Activated T-helper 1 cell treated with anti-CD3 and anti-CD28 coated beads, Interleukin-12 subunit alpha, Interleukin-12 subunit beta, Interleukin-2, Interleukin-4 antibody, amounts not matched to agents 30 ng/mL and 10 ng/mL and 1 ng/mL, durations not matched to agents 14 hours and 24 hours and 36 hours (primary cell): ENCODE measurements at regions not wholly inside any gene's neighbourhood (a gene's known extent, or its start where the extent isn't known, plus 50 kb on each side); places are given as distances from the start of the nearest gene placed in this dataset.
"Not testable (repeated sequence)": the region's sequence is repeated elsewhere in the genome, so short reads cannot be mapped to it uniquely, and the experiment has no call there.

Experiments
- DNase-seq: peaks from one replicate; pipeline ENCODE4 v3.0.0; 2021; ENCODE audit warnings: low spot score
- H3K27ac Mint-ChIP-seq: one replicate; pipeline ENCODE4 v1.8.0; 2021; ENCODE audit warnings: mild to moderate bottlenecking, mixed read lengths
- H3K27me3 Mint-ChIP-seq: one replicate; pipeline ENCODE4 v1.8.0; 2022; ENCODE audit warnings: mild to moderate bottlenecking, moderate library complexity, mixed read lengths; ENCODE audit not compliant: insufficient read depth
- H3K36me3 Mint-ChIP-seq: one replicate; pipeline ENCODE4 v1.8.0; 2021; ENCODE audit warnings: low read depth, mixed read lengths
- H3K4me1 Mint-ChIP-seq: one replicate; pipeline ENCODE4 v1.8.0; 2021; ENCODE audit warnings: low read depth, mixed read lengths
- H3K4me3 Mint-ChIP-seq: one replicate; pipeline ENCODE4 v1.8.0; 2021; ENCODE audit warnings: mild to moderate bottlenecking, moderate library complexity, mixed read lengths
- H3K9me3 Mint-ChIP-seq: one replicate; pipeline ENCODE4 v1.8.0; 2021; ENCODE audit warnings: mixed read lengths
- intact Hi-C: fragments of 100-400 bp; cut with micrococcal nuclease; formaldehyde crosslinking; loops from one replicate; pipeline ENCODE4 v1.15.1; 2024

DNA sequence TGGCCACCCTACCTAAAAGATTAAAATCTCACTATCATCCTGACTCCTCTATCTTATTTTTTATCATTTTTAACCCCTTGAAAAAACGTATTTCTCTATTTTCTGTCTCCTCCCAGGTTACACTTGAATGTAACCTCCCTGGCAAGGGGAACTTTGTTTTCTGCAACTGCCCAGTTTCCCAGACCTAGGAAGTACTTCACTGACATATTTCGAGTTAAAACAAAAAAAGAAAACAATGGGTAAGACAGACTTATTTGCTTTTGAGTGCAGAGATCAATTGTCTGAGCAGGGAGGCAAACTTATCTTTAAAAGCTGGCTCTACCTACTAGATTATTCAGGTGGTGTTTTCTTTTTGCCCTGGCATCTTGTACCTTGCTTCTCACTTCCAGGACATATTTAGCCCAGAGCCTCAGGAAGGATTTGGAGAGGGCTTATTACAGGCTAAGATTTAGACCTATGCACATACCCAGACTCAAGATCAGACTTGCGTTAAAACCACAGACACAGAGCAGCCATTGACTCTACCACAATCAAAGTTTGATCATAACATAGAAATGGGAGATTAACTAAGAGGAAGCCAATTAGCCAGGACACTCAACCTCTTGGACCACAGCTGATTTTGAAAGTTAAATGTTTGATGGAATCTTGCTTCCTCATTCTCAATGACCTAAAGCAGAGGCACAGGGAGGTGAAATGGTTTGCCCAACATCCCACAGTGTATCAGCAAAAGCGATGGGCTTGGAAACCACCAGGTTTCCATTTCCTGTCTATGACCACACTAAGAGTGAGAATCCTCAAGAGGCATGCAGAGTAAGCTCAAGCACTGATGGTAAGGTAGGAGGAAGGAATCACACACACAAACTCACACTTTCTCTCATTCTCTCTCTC, 169.5 kb upstream of the THBS1 start:
- DNase-seq = no peak
- intact Hi-C loops = no loop called here
- Mint-ChIP-seq H3K4me3 (no peak overlapping the region), H3K4me1 (peaks cover 13% of the 10 kb centered on the region), H3K27ac (no peak overlapping the region), H3K27me3 (peaks cover 23% of the 10 kb centered on the region), H3K36me3 (no peaks in the 10 kb centered on the region), H3K9me3 (no peaks in the 10 kb centered on the region)

DNA sequence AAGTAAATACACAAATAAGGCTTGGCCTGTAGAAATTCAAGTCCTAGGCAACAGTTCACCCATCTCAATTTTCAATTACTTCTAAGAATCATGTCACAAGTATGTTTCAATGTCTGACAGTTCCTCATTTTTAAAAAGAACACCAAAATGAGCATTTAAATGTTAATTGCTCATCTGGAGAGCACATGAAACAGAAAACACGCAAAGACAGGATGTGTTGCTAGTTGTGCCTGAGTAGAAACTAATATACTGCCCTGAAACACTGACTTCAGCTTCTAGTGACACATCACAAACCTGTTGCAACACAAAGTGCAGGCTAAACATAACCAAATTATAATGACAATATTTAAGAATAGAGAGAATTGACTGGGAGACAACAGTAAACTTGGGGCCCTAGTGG, 167.3 kb upstream of the THBS1 start:
- Mint-ChIP-seq H3K27ac (no peak overlapping the region), H3K9me3 (peaks cover 4% of the 10 kb centered on the region), H3K27me3 (peaks cover 26% of the 10 kb centered on the region), H3K4me3 (no peak overlapping the region), H3K36me3 (no peaks in the 10 kb centered on the region), H3K4me1 (peaks cover 13% of the 10 kb centered on the region)
- intact Hi-C loops = no loop called here
- no peak for DNase-seq

DNA sequence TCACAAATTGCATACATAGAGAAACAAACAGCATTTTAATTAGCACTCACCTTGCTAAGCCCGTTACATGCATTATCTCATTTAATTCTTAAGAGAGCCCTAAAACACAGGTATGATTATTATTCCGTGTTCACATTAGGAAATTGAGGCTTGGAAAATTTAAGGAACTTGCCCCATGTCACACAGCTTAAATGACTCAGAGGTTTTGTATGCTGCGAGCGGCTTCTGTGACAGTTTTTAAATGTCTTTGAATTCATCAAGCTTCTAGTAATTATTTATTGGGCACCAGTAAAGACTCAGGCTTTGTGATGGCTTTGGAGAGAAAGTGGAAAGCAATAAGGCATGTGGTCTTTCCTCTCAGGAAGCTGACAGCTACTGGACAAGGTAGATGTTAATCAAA, 166.7 kb upstream of the THBS1 start:
- Mint-ChIP-seq H3K9me3 (peaks cover 4% of the 10 kb centered on the region), H3K4me3 (no peak overlapping the region), H3K27me3 (peaks cover 27% of the 10 kb centered on the region), H3K27ac (no peak overlapping the region), H3K4me1 (peaks cover 13% of the 10 kb centered on the region), H3K36me3 (no peaks in the 10 kb centered on the region)
- DNase-seq = no peak
- intact Hi-C loops = no loop called here

DNA sequence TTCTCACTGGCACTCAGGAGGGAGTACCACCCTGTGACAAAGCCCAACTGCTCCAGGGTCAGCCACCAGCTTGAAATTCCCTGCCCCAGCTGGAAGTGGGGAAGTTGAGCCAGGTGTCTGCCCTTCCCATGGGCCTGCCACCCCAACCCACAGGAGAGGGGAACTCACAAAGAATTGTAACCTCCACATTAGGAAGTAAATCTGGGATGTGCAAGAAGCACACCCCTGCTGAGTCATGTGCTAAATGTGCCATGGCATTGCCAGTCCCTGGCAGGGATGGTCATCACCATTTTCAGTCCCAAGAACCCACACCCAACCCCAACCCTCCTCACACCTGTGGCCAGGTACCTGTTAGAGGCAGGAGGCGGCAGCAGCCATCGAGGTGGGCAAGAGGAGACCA, 165.2 kb upstream of the THBS1 start:
- no peak for DNase-seq
- Mint-ChIP-seq H3K27ac (no peak overlapping the region), H3K4me3 (no peak overlapping the region), H3K9me3 (peaks cover 4% of the 10 kb centered on the region), H3K36me3 (no peaks in the 10 kb centered on the region), H3K4me1 (peaks cover 13% of the 10 kb centered on the region), H3K27me3 (peaks cover 32% of the 10 kb centered on the region)
- intact Hi-C loops = no loop called here

DNA sequence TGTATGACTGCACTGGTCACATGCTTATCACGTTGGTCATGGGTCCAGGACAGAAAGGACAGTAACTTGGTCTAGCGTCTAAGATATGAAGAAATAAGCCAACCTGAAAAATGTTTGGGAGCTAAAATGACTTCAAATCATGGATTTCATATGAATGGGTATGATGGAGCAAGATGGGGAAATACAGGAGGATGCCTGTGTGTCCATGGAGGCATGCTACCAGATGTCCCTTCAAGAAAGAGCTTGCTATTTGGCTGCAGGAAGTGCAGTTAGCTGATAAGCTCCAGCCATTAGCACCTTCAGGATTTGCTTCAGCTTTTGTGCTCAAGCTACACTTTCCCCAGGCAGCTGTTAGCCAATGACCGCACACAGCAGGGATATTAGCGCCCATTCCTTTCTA, 164.6 kb upstream of the THBS1 start:
- Mint-ChIP-seq H3K9me3 (peaks cover 4% of the 10 kb centered on the region), H3K27me3 (peaks cover 29% of the 10 kb centered on the region), H3K27ac (no peak overlapping the region), H3K36me3 (no peaks in the 10 kb centered on the region), H3K4me3 (no peak overlapping the region), H3K4me1 (peaks cover 9% of the 10 kb centered on the region)
- no peak for DNase-seq
- intact Hi-C loops = no loop called here

DNA sequence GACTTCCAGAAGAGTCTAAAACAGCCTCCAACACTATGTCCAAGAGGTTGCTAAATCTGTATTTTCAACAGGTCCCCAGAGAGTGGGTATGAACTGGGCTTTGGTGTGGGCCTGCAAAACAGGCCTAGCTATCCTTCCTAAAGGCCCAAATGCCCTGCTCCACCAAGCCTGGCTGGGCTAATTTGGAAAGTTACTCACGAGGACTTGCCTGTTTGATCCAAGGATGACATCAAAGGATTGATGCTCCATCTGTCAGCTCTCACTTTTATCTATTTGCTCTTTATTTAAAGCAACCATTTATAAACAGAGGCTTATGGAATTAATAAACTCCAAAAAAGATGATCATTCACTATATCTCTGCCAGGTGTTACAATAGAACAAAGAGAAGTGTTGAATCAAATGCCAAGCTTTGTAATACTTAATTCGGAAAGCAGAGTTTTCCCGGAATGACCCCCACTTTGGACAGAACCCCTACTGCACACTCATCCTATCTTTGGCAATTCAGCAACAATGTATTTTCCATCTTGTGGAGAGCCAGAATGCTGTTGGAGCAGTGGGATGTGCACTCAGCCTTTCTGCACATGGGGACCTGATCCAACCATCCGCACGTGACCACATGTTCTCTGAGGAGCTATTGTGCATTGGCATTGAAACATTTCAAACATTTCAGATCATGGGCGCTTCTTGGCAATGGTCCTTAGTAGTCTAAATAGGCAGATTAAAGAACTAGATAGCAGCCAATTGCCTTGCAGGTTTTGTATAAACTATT, 163.3 kb upstream of the THBS1 start:
- Mint-ChIP-seq H3K27ac (no peak overlapping the region), H3K36me3 (no peaks in the 10 kb centered on the region), H3K27me3 (peaks cover 23% of the 10 kb centered on the region), H3K9me3 (peaks cover 4% of the 10 kb centered on the region), H3K4me1 (no peaks in the 10 kb centered on the region), H3K4me3 (no peak overlapping the region)
- no peak for DNase-seq
- intact Hi-C loops = no loop called here

DNA sequence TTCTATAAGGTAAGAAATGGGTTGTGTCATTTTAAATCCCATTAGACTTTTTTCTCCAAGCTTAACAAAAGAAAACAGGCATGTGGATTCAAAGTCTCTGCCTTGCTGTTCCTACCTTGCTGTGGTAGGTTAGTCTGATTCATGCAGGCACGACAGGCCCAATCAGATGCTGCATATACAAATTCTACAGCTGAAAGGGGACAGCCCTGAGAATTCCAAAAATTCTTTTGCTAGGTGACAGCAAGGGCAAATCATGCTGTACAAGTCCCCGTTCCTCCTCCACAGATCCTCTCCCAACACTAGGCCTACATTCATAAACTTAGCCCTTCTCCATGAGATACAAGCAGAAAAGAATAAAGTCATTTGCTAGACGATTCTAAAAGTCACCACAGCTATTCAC, 161.2 kb upstream of the THBS1 start:
- no peak overlapping the region for H3K4me3 Mint-ChIP-seq
- peaks cover 4% of the 10 kb centered on the region for H3K9me3 Mint-ChIP-seq
- no peaks in the 10 kb centered on the region for H3K4me1 Mint-ChIP-seq
- H3K36me3 Mint-ChIP-seq = no peaks in the 10 kb centered on the region
- H3K27me3 Mint-ChIP-seq = peaks cover 24% of the 10 kb centered on the region
- intact Hi-C loops = no loop called here
- no peak overlapping the region for H3K27ac Mint-ChIP-seq
- DNase-seq = no peak

DNA sequence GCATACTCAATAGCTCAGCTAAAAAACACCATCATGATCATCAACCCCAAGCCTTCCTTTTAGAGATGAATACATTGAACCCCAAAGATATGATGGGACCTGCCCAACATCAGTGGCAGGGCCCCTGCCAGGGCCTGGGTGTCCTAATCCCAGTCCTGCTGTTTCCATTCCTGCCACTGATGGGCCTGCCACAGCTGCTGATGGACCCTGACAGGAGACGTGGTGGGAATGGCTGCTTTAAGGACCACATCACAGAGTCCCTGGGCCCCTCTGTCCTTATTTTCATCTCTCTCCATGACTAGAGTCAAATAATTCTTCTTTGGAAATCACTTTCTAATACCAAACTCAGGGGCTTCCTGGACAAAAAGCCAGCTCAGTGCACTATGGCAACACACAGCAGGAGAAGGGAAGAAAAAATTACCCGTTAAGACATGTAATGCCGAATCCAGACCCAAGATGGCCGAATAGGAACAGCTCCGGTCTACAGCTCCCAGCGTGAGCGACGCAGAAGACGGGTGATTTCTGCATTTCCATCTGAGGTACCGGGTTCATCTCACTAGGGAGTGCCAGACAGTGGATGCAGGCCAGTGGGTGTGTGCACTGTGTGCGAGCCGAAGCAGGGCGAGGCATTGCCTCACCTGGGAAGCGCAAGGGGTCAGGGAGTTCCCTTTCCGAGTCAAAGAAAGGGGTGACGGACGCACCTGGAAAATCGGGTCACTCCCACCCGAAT, 160.6 kb upstream of the THBS1 start:
- H3K4me3 Mint-ChIP-seq, H3K36me3 Mint-ChIP-seq, H3K9me3 Mint-ChIP-seq, intact Hi-C loops, H3K27ac Mint-ChIP-seq, DNase-seq, H3K4me1 Mint-ChIP-seq: not testable (repeated sequence)
- H3K27me3 Mint-ChIP-seq = peaks cover 23% of the 10 kb centered on the region

DNA sequence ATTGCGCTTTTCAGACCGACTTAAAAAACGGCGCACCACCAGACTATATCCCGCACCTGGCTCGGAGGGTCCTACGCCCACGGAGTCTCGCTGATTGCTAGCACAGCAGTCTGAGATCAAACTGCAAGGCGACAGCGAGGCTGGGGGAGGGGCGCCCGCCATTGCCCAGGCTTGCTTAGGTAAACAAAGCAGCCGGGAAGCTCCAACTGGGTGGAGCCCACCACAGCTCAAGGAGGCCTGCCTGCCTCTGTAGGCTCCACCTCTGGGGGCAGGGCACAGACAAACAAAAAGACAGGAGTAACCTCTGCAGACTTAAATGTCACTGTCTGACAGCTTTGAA, 160.1 kb upstream of the THBS1 start:
- H3K9me3 Mint-ChIP-seq, H3K4me1 Mint-ChIP-seq, H3K4me3 Mint-ChIP-seq, H3K27ac Mint-ChIP-seq, DNase-seq, H3K36me3 Mint-ChIP-seq, intact Hi-C loops: not testable (repeated sequence)
- peaks cover 23% of the 10 kb centered on the region for H3K27me3 Mint-ChIP-seq

DNA sequence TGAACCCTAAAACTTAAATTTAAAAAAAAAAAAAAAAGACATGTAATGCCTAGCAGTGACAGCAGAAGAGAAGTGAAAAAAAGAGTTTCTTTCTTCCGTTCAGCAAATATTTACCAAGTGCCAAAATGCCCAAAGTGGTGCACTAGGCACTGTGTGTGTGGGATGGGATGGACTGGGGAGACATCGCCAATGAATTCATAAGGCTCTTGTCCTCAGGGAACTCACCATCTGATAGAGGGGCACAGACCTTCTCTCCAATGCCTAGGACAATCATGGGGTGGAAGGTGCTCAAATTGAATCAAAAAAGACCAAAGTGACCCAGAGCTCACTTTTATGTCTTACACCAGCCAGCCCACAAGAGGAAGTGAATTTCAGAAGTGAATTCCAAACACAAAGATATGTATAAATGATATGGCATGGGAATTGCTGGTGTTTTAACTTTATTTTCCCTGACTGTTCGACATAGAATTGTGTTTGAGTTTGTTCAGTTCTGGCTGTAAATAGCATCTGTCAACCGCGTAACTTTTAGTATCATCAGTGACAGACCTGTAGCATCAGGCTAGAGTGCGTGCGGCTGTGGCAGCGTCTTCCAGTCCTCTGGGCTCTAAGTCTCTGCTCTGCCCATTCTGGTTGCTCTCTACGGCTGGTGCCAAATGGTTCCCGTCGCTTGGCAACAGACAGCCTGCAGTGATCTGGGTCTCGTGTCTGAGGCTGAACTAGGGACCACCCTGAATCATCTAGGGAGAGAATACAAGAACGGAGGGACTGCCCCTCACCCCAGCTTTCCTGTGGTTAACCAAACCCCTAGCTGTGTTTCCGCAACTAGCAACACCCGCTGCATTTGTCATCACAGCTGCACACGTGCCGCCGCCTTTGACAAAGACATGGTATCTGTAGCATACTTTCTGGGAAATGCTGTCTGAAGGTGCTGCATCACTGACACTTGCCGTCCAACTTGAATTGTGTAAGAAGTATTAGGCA, 154.0 kb upstream of the THBS1 start:
- Mint-ChIP-seq H3K36me3 (no peaks in the 10 kb centered on the region), H3K4me1 (peaks cover 19% of the 10 kb centered on the region), H3K4me3 (peak overlapping the region; percentile 19), H3K27me3 (peaks cover 24% of the 10 kb centered on the region), H3K27ac (peak overlapping the region; percentile 55), H3K9me3 (peaks cover 3% of the 10 kb centered on the region)
- intact Hi-C loops = loop anchor here (2.0 to 5.0 kb wide), 2 partner anchors 282 to 300 kb away; no protein-coding TSS in a partner anchor
- peak; percentile 63 for DNase-seq

DNA sequence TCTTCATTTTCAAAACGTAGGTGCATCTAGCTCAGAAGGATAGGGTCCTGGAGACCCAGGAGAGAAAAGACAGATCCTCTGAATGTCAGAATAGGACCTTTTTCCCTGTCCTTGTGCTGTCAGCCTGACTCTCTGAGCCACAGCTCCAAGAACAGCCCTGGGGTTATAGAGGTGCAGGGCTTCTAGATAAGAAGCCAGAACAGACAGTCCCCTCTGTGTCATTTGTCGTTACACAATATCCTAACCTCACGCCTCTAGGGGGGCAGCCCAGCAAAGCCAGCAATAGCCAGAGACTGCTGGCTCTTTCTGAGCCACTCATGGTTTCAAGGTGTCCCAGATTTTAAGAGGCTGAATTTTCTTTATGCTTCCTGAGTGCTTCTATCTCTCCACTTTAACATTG, 153.2 kb upstream of the THBS1 start:
- no peak for DNase-seq
- Mint-ChIP-seq H3K4me1 (peaks cover 19% of the 10 kb centered on the region), H3K4me3 (no peak overlapping the region), H3K9me3 (peaks cover 3% of the 10 kb centered on the region), H3K27me3 (peaks cover 28% of the 10 kb centered on the region), H3K27ac (no peak overlapping the region), H3K36me3 (no peaks in the 10 kb centered on the region)
- intact Hi-C loops = loop anchor here (2.0 to 5.0 kb wide), 2 partner anchors 283 to 300 kb away; no protein-coding TSS in a partner anchor

DNA sequence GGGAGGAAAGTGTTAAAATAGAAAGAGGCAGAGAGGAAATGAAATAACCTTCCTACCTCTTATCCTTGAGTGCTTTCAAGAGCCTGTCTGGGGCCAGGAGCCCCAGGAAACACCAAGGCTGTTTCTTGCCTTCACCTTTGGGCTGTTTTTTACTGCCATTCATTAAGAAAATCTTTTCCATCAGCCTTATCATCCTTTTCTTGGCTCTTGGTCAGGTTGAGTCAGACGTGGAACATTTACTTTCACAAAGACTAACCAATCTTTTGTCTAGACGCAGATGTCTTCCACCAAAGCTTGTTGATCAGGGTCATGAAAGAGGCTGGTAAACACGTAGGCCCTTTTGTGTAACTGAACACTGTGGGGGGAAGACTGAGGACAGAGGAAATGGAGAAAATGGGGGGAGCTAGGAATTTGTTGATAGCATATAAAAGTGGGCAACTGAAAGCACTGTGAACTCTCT, 151.0 kb upstream of the THBS1 start:
- Mint-ChIP-seq H3K36me3 (no peaks in the 10 kb centered on the region), H3K27me3 (peaks cover 32% of the 10 kb centered on the region), H3K4me3 (no peak overlapping the region), H3K27ac (no peak overlapping the region), H3K9me3 (peaks cover 3% of the 10 kb centered on the region), H3K4me1 (peaks cover 19% of the 10 kb centered on the region)
- intact Hi-C loops = loop anchor here (1.0 to 5.0 kb wide), 2 partner anchors 194 to 303 kb away; no protein-coding TSS in a partner anchor
- DNase-seq = no peak
